Peyer's patch (tissue), 4 donors: ENCODE measurements at regions not wholly inside any gene's neighbourhood (a gene's known extent, or its start where the extent isn't known, plus 50 kb on each side); places are given as distances from the start of the nearest gene placed in this dataset.

Source experiments
- POLR2A ChIP-seq, 2 donors: fragments of 450-650 bp; IDR thresholded peaks; one replicate each; pipeline ENCODE4 v1.5.1; 2017; ENCODE audit warnings: antibody characterized with exemption in 2 of 2, mild to moderate bottlenecking in 2 of 2, moderate library complexity in 2 of 2
- TF ChIP-seq, protein P1 (sequence below), 6 experiments: fragments of 450-650 bp in 4 of 6; fragments of 200-600 bp in 2 of 6; sonication (generic) in 1 of 6; IDR thresholded peaks; one replicate each; pipeline ENCODE4 v1.5.1; 2017 to 2019; ENCODE audit warnings: antibody characterized with exemption in 6 of 6, mild to moderate bottlenecking in 3 of 6, moderate library complexity in 1 of 6

DNA sequence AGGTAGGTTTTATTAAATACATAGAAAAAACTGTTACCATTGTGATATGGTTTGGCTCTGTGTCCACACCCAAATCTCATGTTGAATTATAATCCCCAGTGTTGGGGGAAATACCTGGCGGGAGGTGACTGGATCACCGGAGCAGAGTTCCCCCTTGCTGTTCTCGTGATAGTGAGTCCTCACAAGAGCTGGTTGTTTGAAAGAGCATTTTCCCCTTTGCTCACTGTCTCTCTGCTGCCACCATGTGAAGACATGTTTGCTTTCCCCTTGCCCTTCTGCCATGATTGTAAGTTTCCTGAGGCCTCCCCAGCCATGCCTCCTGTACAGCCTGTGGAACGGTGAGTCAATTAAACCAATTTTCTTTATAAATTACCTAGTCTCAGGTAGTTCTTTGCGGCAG lies 352.7 kb upstream of the SLC39A10 start:
- TF ChIP-seq, protein P1, sequence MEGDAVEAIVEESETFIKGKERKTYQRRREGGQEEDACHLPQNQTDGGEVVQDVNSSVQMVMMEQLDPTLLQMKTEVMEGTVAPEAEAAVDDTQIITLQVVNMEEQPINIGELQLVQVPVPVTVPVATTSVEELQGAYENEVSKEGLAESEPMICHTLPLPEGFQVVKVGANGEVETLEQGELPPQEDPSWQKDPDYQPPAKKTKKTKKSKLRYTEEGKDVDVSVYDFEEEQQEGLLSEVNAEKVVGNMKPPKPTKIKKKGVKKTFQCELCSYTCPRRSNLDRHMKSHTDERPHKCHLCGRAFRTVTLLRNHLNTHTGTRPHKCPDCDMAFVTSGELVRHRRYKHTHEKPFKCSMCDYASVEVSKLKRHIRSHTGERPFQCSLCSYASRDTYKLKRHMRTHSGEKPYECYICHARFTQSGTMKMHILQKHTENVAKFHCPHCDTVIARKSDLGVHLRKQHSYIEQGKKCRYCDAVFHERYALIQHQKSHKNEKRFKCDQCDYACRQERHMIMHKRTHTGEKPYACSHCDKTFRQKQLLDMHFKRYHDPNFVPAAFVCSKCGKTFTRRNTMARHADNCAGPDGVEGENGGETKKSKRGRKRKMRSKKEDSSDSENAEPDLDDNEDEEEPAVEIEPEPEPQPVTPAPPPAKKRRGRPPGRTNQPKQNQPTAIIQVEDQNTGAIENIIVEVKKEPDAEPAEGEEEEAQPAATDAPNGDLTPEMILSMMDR (IDR thresholded peaks at IDR 0.05), result no peak
- no peak for TF ChIP-seq POLR2A (IDR thresholded peaks at IDR 0.05)
